Hindlimb muscle (tissue), 1 donor: ENCODE measurements at regions not wholly inside any gene's neighbourhood (a gene's known extent, or its start where the extent isn't known, plus 50 kb on each side); places are given as distances from the start of the nearest gene placed in this dataset.
"Not testable (repeated sequence)": the region's sequence is repeated elsewhere in the genome, so short reads cannot be mapped to it uniquely, and the experiment has no call there.

Experiments used
- DNase-seq: peaks from one replicate; pipeline ENCODE4 v3.0.0-alpha.2; 2013

- DNase-seq = no peak
Observed at GRCh38 chr7:92914645-92915044, 78.3 kb upstream of the CDK6 start.

DNA sequence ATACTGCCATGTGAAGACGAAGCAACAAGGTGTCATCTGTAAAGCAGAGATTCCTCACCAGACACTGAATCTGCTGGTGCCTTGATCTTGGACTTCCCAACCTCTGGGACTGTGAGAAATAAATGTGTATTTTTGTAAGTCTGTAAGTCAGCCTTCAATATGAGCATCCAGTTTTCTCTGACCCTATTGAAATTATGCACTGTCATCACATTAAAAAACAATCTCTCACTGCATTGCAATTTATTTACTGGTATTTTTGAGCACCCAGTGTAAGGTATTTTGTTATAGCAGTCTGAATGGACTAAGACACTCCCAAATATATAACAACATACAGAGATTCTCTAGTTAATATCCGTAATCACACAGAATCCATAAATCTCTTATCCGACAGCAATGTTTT, 77.5 kb upstream of the CDK6 start:
- DNase-seq = no peak

- DNase-seq = no peak
Observed at GRCh38 chr7:92910976-92911375, 74.6 kb upstream of the CDK6 start.

GRCh38 chr7:92909686-92910475, 73.5 kb upstream of the CDK6 start:
- DNase-seq = no peak

- no peak for DNase-seq
Observed at GRCh38 chr7:92904244-92905131, 68.1 kb upstream of the CDK6 start.

DNA sequence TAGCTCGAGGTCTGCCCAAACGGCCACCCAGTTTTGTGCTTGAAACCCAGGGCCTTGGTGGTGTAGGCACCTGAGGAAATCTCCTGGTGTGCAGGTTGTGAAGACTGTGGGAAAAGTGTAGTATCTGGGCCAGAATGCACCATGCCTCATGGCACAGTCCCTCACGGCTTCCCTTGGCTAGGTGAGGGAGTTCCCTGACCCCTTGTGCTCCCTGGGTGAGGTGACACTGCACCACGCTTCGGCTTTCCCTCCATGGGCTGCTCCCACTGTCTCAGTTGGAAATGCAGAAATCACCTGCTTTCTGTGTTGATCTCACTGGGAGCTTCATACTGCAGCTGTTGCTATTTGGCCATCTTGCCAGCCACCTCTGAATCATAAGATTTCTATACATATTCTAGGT, 62.4 kb upstream of the CDK6 start:
- no peak for DNase-seq

DNA sequence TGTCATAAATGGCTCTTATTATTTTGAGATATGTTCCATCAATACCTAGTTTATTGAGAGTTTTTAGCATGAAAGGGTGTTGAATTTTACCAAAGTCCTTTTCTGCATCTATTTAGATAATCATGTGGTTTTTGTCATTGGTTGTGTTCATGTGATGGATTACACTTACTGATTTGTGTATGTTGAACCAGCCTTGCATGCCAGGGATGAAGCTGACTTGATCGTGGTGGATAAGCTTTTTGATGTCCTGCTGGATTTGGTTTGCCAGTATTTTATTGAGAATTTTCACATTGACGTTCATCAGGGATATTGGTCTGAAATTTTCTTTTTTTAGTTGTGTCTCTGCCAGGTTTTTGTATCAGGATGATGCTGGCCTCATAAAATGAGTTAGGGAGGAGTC, 58.5 kb upstream of the CDK6 start:
- not testable (repeated sequence) for DNase-seq

- DNase-seq = no peak
Observed at GRCh38 chr7:92889081-92889480, 52.7 kb upstream of the CDK6 start.
